Parathyroid adenoma (tissue), 2 donors: ENCODE measurements at regions not wholly inside any gene's neighbourhood (a gene's known extent, or its start where the extent isn't known, plus 50 kb on each side); places are given as distances from the start of the nearest gene placed in this dataset.

Source experiments
- H2AFZ ChIP-seq: fragments of 300-600 bp; sonication (generic); one replicate; pipeline ENCODE4 v1.7.0; 2017; ENCODE audit warnings: antibody characterized with exemption, mild to moderate bottlenecking
- H3K27ac ChIP-seq: fragments of 300-600 bp; sonication (generic); one replicate; pipeline ENCODE4 v1.7.0; 2017
- H3K27me3 ChIP-seq: fragments of 300-600 bp; sonication (generic); one replicate; pipeline ENCODE4 v1.7.0; 2017; ENCODE audit warnings: low read length; ENCODE audit not compliant: control insufficient read depth, insufficient read depth
- H3K36me3 ChIP-seq: fragments of 300-600 bp; sonication (generic); one replicate; pipeline ENCODE4 v1.7.0; 2017; ENCODE audit warnings: low read length; ENCODE audit not compliant: control insufficient read depth, insufficient read depth
- H3K4me1 ChIP-seq: fragments of 300-600 bp; sonication (generic); one replicate; pipeline ENCODE4 v1.7.0; 2017; ENCODE audit warnings: control low read depth
- H3K4me2 ChIP-seq: fragments of 300-600 bp; sonication (generic); one replicate; pipeline ENCODE4 v1.7.0; 2017; ENCODE audit warnings: low read length
- H3K4me3 ChIP-seq: fragments of 300-600 bp; sonication (generic); one replicate; pipeline ENCODE4 v1.7.0; 2017; ENCODE audit warnings: low read depth, low read length
- H3K79me2 ChIP-seq: fragments of 300-600 bp; sonication (generic); one replicate; pipeline ENCODE4 v1.7.0; 2017; ENCODE audit warnings: control low read depth
- H3K9ac ChIP-seq: fragments of 300-600 bp; sonication (generic); one replicate; pipeline ENCODE4 v1.7.0; 2017; ENCODE audit warnings: mild to moderate bottlenecking
- H3K9me3 ChIP-seq: fragments of 300-600 bp; sonication (generic); one replicate; pipeline ENCODE4 v1.7.0; 2017; ENCODE audit warnings: low read length; ENCODE audit not compliant: control insufficient read depth
- CTCF ChIP-seq: fragments of 300-600 bp; sonication (generic); IDR thresholded peaks from one replicate; pipeline ENCODE4 v1.7.0; 2017; ENCODE audit warnings: antibody characterized with exemption, mild to moderate bottlenecking
- donor health status: primary hyperparathyroidism.

- H3K4me3 ChIP-seq: no peak overlapping the region
- no peaks in the 10 kb centered on the region for H3K27me3 ChIP-seq
- no peaks in the 10 kb centered on the region for H3K9me3 ChIP-seq
- H3K4me1 ChIP-seq: no peaks in the 10 kb centered on the region
- H3K4me2 ChIP-seq: no peak overlapping the region
- H2AFZ ChIP-seq: no peak overlapping the region
- H3K9ac ChIP-seq: no peak overlapping the region
- H3K27ac ChIP-seq: no peak overlapping the region
- no peak for TF ChIP-seq CTCF
- H3K79me2 ChIP-seq: no peaks in the 10 kb centered on the region
- H3K36me3 ChIP-seq: no peaks in the 10 kb centered on the region
Measured at GRCh38 chr4:188841523-188841922, 702.3 kb downstream of the TRIML1 start.

- Histone ChIP-seq H3K4me2 (no peak overlapping the region), H3K27me3 (no peaks in the 10 kb centered on the region), H3K9ac (no peak overlapping the region), H3K4me3 (no peak overlapping the region), H3K79me2 (no peaks in the 10 kb centered on the region), H3K9me3 (no peaks in the 10 kb centered on the region), H3K4me1 (no peaks in the 10 kb centered on the region), H2AFZ (no peak overlapping the region), H3K36me3 (no peaks in the 10 kb centered on the region), H3K27ac (no peak overlapping the region)
- no peak for TF ChIP-seq CTCF
Measured at GRCh38 chr4:188854436-188854835, 715.2 kb downstream of the TRIML1 start.

- Histone ChIP-seq H3K4me2 (no peak overlapping the region), H3K4me1 (no peaks in the 10 kb centered on the region), H3K4me3 (no peak overlapping the region), H3K9me3 (no peaks in the 10 kb centered on the region), H3K36me3 (no peaks in the 10 kb centered on the region), H2AFZ (no peak overlapping the region), H3K27me3 (no peaks in the 10 kb centered on the region), H3K27ac (no peak overlapping the region), H3K79me2 (no peaks in the 10 kb centered on the region), H3K9ac (no peak overlapping the region)
- no peak for TF ChIP-seq CTCF
Measured at GRCh38 chr4:188858696-188859095, 719.5 kb downstream of the TRIML1 start.

GRCh38 chr4:188864741-188865140 is 725.5 kb downstream of the TRIML1 start:
- TF ChIP-seq CTCF: no peak
- Histone ChIP-seq H3K9me3 (no peaks in the 10 kb centered on the region), H3K27me3 (no peaks in the 10 kb centered on the region)

GRCh38 chr4:188867796-188868195 is 728.6 kb downstream of the TRIML1 start:
- Histone ChIP-seq H3K27me3 (no peaks in the 10 kb centered on the region), H3K9me3 (no peaks in the 10 kb centered on the region), H3K9ac (no peak overlapping the region), H3K4me2 (no peak overlapping the region), H3K79me2 (no peaks in the 10 kb centered on the region), H3K27ac (no peak overlapping the region), H2AFZ (no peak overlapping the region), H3K4me3 (no peak overlapping the region), H3K36me3 (no peaks in the 10 kb centered on the region), H3K4me1 (no peaks in the 10 kb centered on the region)
- TF ChIP-seq CTCF: no peak

More at GRCh38 chr4:188864741-188865140, 725.5 kb downstream of the TRIML1 start:
- Histone ChIP-seq H3K79me2 (no peaks in the 10 kb centered on the region), H3K9ac (no peak overlapping the region), H2AFZ (no peak overlapping the region), H3K27ac (no peak overlapping the region), H3K4me1 (no peaks in the 10 kb centered on the region), H3K4me2 (no peak overlapping the region), H3K36me3 (no peaks in the 10 kb centered on the region), H3K4me3 (no peak overlapping the region)
